ENCODE measurements at regions not wholly inside any gene's neighbourhood (a gene's known extent, or its start where the extent isn't known, plus 50 kb on each side); places are given as distances from the start of the nearest gene placed in this dataset.

GRCh38 chr22:48596111-48596850 lies 1231.4 kb downstream of the BRD1 start:
- CTCF ChIA-PET = no interaction called here
- intact Hi-C loops (cut with micrococcal nuclease; ENCODE audit: unreplicated experiment) = no loop called here
- H3K4me1 ChIP-seq (ENCODE audit: control insufficient read depth, insufficient read depth, low read length) = no peaks in the 10 kb centered on the region
- peaks cover 2% of the 10 kb centered on the region; the same call in 1 of the 2 replicates for H3K27me3 ChIP-seq (ENCODE audit: control insufficient read depth, insufficient read depth, low read length)
- no peak overlapping the region for H3K27ac ChIP-seq (ENCODE audit: low read length)
- POLR2A ChIA-PET = no interaction called here
- no peak for TF ChIP-seq POLR2AphosphoS5 (IDR thresholded peaks at IDR 0.05; ENCODE audit: low read depth, low read length)
- TF ChIP-seq TCF7L2 (IDR thresholded peaks at IDR 0.05; ENCODE audit: low read depth, low read length) = no peak
- no peak for TF ChIP-seq REST (IDR thresholded peaks at IDR 0.05; ENCODE audit: insufficient read depth in 1 of 2, low read depth in 2 of 2, low read length in 1 of 2)
- no peak for TF ChIP-seq SIN3A (IDR thresholded peaks at IDR 0.05; ENCODE audit: borderline replicate concordance, insufficient read depth, low read depth, low read length)
- no peak for TF ChIP-seq CTCF (IDR thresholded peaks at IDR 0.05)
- no TSS peak for BruUV-seq (replicated peaks)
- DNase-seq (ENCODE audit: low read depth, low spot score) (no peak), ATAC-seq (no peak)
- no peaks in the 10 kb centered on the region for H3K36me3 ChIP-seq (ENCODE audit: control insufficient read depth, insufficient read depth, low read length)
- in situ Hi-C loops (cut with HindIII; ENCODE audit: low pct_unique_long_range_greater_than_20kb, low sequenced_read_pairs) = no loop called here
- no peak overlapping the region for H3K4me3 ChIP-seq (ENCODE audit: low read depth in 2 of 2, low read length in 2 of 2)
- no peaks in the 10 kb centered on the region for H3K9me3 ChIP-seq (ENCODE audit: control insufficient read depth, insufficient read depth, low read depth, low read length)

GRCh38 chr22:48595511-48595905 lies 1232.2 kb downstream of the BRD1 start:
- CTCF ChIA-PET = no interaction called here

More at GRCh38 chr22:48595511-48595905, 1232.2 kb downstream of the BRD1 start:
- Histone ChIP-seq H3K4me1 (ENCODE audit: control insufficient read depth, insufficient read depth, low read length) (no peaks in the 10 kb centered on the region), H3K4me3 (ENCODE audit: low read depth in 2 of 2, low read length in 2 of 2) (no peak overlapping the region), H3K36me3 (ENCODE audit: control insufficient read depth, insufficient read depth, low read length) (no peaks in the 10 kb centered on the region), H3K9me3 (ENCODE audit: control insufficient read depth, insufficient read depth, low read depth, low read length) (no peaks in the 10 kb centered on the region), H3K27ac (ENCODE audit: low read length) (no peak overlapping the region), H3K27me3 (ENCODE audit: control insufficient read depth, insufficient read depth, low read length) (peaks cover 2% of the 10 kb centered on the region; the same call in 1 of the 2 replicates)
- in situ Hi-C loops (cut with HindIII; ENCODE audit: low pct_unique_long_range_greater_than_20kb, low sequenced_read_pairs) (no loop called here), intact Hi-C loops (cut with micrococcal nuclease; ENCODE audit: unreplicated experiment) (no loop called here)
- ATAC-seq (no peak), DNase-seq (ENCODE audit: low read depth, low spot score) (no peak)
- TF ChIP-seq REST (IDR thresholded peaks at IDR 0.05; ENCODE audit: insufficient read depth in 1 of 2, low read depth in 2 of 2, low read length in 1 of 2) (no peak), CTCF (IDR thresholded peaks at IDR 0.05) (no peak), TCF7L2 (IDR thresholded peaks at IDR 0.05; ENCODE audit: low read depth, low read length) (no peak), SIN3A (IDR thresholded peaks at IDR 0.05; ENCODE audit: borderline replicate concordance, insufficient read depth, low read depth, low read length) (no peak)
- BruUV-seq (replicated peaks) = no TSS peak
- POLR2A ChIA-PET = no interaction called here

All from Panc1 (cell line).